Adrenal gland (tissue), 5 donors: ENCODE measurements at regions not wholly inside any gene's neighbourhood (a gene's known extent, or its start where the extent isn't known, plus 50 kb on each side); places are given as distances from the start of the nearest gene placed in this dataset.

ENCODE experiments used
- CTCF ChIP-seq, 6 experiments: fragments of 450-650 bp in 4 of 6; fragments of 200-600 bp in 2 of 6; sonication (generic) in 1 of 6; IDR thresholded peaks; 1 replicate in 5 of 6; 2 replicates in 1 of 6; pipeline versions ENCODE4 v1.5.1 to v1.8.0; 2016 to 2021; ENCODE audit warnings: antibody characterized with exemption in 6 of 6, mild to moderate bottlenecking in 2 of 6, moderate library complexity in 1 of 6
- POLR2A ChIP-seq, 2 donors: fragments of 450-650 bp; IDR thresholded peaks; one replicate each; pipeline ENCODE4 v1.6.1; 2017; ENCODE audit warnings: antibody characterized with exemption in 2 of 2, mild to moderate bottlenecking in 2 of 2, moderate library complexity in 1 of 2
- donor health status: DM: no; HTN: no; CAD: no.

- TF ChIP-seq POLR2A (IDR thresholded peaks at IDR 0.05) (no peak), CTCF (IDR thresholded peaks at IDR 0.05) (no peak)
Measured at GRCh38 chr12:88648625-88649024, 68.4 kb upstream of the KITLG start.
